ENCODE measurements at regions not wholly inside any gene's neighbourhood (a gene's known extent, or its start where the extent isn't known, plus 50 kb on each side); places are given as distances from the start of the nearest gene placed in this dataset.
A peak's percentile ranks its signal among the peaks of the same experiment; 100 is the strongest.
"Not testable (repeated sequence)": the region's sequence is repeated elsewhere in the genome, so short reads cannot be mapped to it uniquely, and the experiment has no call there.

DNA sequence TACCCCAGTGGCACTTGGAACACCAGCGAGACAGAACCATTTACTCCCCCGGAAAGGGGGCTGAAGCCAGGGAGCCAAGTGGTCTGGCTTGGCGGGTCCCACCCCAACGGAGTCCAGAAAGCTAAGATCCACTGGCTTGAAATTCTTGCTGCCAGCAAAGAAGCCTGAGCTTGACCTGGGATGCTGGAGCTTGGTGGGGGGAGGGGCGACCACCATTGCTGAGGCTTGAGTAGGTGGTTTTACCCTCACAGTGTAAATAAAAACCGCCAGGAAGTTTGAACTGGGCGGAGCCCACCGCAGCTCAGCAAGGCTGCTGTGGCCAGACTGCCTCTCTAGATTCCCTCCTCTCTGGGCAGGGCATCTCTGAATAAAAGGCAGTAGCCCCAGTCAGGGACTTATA, 62.8 kb downstream of the RPS24 start:
- DNase-seq (ENCODE audit: low read depth): not testable (repeated sequence)

DNA sequence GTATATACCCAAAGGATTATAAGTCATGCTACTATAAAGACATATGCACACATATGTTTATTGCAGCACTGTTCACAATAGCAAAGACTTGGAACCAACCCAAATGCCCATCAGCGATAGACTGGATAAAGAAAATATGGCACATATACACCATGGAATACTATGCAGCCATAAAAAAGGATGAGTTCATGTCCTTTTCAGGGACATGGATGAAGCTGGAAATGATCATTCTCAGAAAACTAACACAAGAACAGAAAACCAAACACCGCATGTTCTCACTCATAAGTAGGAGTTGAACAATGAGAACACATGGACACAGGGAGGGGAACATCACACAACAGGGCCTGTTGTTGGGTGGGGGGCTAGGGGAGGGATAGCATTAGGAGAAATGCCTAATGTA, 68.9 kb downstream of the RPS24 start:
- DNase-seq (ENCODE audit: low read depth): not testable (repeated sequence)

DNA sequence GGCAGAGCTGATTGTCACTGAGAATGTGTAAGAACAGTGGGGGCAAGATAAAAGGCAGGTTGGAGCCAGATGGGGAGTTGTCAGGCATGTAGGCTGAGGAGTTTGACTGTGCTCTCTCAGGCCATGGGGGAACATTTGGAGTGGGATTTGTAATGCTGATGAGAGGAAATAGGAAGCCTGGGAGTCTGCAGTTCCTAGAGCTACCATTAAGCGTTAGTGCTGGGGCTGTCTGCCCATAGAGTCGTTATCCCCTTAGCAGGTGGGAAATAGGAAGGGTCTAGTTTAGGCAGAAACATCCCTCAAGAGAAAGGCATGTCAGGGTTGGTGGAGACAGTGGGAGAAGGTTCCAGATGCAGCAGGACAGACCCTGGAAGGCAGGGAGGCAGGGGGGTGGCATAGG, 75.5 kb downstream of the RPS24 start:
- DNase-seq (ENCODE audit: low read depth): no peak

DNA sequence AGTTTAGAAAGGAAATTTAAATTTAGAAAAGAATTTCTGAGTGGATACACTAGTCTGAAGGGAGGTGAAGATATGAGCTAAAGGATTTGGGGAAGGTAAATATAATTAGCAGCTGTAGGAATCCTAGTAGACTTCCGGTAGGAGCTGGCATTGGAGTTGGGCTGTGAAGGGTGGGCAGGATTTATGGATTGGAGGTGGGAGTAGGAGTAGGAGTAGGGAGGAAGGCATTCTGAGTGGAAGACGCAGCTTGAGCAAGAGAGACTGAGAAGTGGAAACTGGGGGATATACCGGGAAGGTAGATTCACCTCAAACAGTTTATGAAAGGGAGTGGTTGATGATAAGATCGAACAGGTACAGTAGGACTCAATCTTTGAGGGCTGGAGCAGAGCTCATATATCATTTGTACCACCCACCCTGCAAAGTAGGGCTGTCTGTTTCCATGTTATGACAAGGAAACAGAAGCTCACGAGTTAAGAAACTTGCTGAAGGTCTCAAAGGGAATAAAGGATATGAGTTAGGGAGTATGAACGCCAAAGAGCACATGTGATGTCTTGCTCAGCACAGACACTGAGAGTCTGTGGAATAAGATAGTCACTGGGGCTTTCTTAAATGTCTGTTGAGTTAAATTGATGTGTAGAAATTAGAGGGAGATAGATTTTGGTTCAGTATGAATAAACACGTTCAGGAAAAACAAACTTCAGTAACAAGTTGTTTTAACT, 81.6 kb downstream of the RPS24 start:
- no peak for DNase-seq (ENCODE audit: low read depth)

DNA sequence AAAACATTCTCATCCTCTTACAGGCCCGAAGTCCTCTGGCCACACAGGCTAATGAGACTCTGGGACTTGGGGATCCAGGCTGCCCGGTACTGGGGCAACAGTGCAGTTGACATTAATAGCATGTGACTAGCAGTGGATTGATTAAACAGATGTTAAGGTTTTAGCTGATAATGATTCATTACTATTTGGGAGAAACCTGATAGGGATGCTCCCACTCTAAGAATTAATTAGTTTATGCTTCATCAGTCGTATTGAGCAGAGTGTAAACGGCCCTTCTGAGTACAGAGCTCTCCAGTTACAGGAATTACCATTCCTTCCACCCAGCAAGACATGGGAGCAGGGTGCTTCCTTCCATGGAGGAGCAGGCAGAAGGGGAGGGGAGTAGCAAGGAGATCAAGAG, 82.7 kb downstream of the RPS24 start:
- no peak for DNase-seq (ENCODE audit: low read depth)

DNA sequence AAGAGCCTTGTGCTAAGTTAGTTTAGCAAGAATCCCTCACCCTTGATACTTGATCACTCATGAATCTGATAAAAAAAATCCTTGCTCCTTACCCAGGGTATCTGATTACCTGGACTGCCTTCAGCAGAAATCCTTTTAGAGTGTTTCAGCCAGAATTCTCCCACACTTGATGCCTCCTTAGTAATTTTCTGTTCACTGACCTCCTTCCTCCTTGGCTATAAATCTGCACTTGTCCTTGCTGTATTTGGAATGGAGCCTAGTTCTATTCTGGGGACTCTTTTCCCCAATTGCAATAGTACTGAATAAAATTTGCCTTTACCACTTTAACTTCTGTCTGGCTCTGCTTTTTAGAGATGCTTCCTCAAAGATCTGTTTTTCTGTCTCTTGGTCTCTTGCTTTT, 84.9 kb downstream of the RPS24 start:
- DNase-seq (ENCODE audit: low read depth): no peak

DNA sequence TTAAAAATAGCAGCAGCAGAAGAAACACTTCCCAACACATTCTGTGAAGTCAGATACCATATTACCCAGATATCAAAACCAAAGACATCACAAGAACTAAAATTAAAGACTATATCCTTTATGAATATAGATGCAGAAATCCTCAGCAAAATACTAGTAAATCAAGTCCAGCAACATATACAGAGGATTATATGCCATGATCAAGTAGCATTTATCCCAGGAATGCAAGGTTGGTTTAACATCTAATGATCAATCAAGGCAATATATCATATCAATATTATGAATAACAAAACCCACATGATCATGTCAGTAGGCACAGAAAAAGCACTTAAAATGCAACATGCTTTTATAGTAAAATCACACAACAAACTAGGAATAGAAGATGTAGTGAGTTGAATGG, 88.1 kb downstream of the RPS24 start:
- DNase-seq (ENCODE audit: low read depth): no peak

DNA sequence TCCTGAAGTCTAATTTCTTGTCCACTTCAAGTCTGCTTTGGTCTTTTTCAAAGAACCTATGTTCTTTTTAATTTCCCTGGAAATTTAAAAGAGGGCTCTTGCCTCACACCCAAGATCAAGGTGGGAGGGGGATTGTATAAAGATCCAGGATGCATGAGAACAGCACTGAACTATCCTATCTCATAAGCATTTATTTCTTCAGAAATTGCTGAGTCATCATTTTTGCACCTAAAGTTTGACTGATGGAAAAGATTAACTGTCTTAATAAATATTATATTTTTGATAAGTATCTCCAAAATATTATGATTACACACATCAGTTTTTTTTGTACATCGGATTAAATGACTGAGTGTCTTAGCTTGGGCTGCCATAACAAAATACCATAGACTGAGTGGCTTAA, 90.5 kb downstream of the RPS24 start:
- DNase-seq (ENCODE audit: low read depth): no peak

DNA sequence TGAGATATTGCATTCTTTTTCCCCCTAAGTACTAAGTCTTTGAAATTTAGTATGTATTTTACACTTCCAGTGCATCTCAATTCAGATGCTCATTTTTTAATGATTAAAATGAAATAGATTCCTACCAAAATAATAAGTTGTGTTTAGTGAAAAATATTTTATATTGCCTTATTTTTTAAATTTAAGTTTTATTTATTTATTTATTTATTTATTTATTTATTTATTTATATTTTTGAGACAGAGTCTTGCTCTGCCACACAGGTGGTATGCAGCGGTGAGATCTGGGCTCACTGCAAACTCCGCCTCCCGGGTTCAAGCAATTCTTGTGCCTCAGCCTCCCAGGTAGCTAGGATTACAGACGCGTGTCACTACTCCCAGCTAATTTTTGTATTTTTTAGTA, 95.5 kb downstream of the RPS24 start:
- DNase-seq (ENCODE audit: low read depth): no peak

DNA sequence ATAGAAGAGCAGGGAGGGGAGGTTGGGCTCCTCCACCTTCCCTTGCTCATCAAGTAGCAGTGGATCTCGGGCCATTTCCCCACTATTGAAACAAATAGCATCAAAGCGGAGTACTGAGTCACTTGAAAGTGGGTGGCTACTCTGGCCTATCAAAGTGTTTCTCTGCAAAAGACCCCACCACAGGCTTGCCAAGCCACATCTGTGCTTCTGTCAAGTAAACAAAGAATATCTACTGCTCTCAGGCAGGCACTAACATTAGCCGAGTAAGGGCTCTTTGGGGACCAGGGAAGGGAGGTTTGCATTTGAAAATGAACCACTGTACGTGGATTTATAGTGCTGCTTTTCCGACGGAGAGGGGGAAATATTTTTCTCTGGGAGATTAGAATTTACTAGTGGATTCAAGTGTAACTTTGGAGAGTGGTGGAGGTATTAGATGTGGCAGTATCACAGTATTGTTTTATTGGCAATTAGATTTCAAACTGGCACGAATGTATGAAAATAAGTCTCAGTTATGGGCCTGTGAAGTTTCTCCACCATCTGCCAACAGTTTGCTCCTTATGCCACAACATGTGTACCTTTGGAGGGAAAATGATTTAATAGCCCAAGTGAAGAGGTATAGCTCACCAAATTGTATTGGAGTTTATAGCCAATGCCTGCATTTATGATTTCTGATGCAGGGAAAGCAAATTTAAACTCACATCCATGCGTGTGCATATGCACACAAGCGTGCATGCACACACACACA, 97.5 kb downstream of the RPS24 start:
- no peak for DNase-seq (ENCODE audit: low read depth)

DNA sequence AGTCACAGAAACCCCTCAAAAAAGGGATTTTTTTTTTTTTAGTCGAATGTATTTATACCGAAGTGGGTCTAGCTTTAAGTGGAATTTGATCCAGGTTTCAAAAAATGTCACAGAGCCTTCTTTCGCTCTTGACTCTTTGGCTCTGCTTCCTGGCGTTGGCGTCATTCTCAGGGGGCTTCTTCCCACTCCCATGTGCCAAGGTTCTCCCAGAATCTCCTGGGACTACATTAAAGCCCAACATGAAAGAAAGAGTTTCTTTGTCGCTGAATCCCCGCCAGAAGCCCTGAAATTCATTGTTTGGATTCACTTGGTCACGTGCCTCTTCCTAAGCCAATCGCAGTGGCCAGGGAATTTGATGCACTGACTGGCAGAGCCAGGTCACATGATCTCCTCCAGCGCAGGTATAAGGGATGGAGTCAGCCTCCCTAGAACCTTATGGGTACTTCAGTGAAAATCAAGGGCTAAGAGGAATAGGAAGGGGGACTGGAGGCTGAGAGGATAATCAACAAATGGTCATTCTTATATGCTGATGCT, 101.2 kb downstream of the RPS24 start:
- DNase-seq (ENCODE audit: low read depth): no peak

DNA sequence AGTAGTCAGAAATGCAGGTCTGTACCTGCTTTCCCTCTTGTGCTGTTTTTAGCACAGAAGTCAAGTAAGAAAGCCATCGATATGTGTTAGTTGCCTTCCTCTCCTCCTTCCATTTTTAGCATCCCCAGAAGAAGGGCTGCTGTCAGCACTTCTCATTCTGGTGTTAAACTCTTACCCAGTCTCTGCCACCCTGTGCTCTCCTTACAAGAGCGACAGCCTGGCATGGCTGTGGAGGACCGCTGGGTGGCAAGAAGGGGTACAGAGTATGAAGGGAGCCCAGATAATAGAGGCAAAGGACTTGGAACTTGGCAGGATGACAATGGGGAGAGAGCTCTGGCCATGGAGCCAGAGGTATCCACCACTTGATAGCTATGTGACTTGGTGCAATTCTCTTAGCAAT, 103.5 kb downstream of the RPS24 start:
- DNase-seq (ENCODE audit: low read depth): no peak

DNA sequence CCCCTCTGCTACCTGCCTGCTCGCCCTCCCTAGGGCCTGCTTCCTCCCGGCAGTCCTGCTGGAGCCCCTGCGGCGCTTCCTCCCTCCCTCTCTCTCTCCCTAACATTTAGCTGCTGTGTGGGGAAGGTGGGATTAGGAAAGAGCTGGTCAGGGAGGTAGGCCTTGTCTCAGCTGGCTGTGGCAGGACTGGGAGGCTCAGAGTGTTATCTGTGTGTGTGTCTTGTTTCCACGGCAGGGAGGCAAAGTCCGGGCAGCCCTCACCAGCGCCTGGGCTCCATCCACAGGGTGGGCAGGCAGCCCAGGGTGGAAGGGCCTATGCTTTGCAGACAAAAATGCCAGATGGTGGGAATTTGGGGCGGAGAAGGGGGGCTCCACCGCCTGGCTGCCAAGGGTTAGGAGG, 105.7 kb downstream of the RPS24 start:
- no peak for DNase-seq (ENCODE audit: low read depth)

DNA sequence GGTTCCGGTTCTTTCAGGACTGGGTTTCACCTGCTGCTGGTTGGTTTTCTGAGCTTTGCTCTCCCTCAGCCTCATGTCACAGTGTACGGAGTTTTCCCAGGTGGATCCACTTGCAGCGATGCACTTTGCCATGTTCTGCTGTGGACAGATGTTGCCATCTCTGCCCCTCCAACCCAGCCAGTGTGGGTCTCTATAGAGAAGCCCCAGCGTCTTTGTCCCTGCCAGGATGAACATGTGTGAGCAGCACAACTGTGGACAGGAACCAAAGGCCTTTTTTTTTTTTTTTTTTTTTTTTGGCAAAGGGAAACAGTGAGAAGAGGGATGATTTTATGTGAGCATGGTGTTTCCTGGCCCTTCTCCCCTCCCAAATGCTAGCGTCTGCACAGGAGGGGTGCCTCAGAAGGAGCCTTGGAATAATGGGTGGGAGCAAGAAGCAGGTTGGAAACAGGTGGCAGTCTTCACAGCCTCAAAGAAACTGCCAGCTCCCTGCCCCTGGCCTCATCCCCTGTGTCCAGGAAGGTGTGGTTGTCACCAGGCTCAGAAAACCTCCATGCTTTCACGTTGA, 106.5 kb downstream of the RPS24 start:
- DNase-seq (ENCODE audit: low read depth): no peak

DNA sequence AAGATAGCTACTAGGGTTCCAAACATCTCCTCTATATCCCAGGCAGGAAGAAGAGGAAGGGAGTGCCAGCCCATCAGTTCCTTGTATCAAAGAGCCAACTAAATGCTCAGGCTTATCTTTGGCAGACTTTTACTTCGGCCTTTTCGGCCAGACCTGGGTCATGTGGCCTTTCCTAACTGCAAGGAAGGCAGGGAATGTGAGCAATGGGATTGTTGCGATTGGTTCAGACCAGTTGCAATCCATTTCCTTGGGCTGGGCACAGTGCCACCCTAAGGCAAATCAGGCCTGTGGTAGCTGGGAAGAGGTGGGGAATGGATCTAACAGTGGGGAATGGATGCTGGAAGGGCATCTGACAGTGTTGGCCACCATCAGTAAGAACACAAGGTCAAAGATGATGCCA, 109.9 kb downstream of the RPS24 start:
- DNase-seq (ENCODE audit: low read depth): no peak

DNA sequence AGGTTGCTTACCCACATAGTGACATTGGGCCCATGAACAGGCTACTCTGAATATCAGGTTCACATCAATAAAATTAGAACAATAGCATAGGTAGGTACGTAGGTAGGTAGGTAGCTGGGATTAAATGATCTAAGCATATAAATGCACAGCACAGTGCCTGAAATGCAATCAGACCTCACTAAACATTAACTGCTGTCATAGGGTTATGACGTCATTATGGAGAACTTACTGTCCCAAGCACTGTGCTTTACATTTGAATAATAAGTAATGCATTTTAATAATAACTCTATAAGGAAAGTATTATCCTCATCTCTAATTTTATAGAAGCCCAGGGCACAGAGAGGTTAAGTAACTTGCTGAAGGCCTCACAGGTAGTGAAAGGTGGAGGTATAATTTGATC, 112.5 kb downstream of the RPS24 start:
- no peak for DNase-seq (ENCODE audit: low read depth)

DNA sequence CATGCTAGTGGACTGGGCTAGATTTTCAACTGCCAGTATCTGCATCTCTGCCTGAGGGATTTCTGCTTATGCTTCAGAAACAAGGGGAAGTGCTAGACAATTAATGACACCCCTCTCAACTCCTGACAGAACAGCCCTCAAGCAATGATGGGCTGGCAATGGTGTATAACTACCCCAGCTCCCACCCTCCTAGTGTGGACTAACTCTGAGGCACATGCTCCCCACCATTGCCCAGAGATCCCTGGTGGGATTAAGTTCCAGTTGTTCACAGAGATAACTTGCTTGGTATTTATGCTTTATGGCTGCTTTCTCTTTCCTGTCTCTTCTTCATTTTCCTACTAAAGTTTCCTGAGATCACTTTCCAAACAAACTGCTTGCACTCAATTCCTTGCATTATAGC, 113.5 kb downstream of the RPS24 start:
- no peak for DNase-seq (ENCODE audit: low read depth)

DNA sequence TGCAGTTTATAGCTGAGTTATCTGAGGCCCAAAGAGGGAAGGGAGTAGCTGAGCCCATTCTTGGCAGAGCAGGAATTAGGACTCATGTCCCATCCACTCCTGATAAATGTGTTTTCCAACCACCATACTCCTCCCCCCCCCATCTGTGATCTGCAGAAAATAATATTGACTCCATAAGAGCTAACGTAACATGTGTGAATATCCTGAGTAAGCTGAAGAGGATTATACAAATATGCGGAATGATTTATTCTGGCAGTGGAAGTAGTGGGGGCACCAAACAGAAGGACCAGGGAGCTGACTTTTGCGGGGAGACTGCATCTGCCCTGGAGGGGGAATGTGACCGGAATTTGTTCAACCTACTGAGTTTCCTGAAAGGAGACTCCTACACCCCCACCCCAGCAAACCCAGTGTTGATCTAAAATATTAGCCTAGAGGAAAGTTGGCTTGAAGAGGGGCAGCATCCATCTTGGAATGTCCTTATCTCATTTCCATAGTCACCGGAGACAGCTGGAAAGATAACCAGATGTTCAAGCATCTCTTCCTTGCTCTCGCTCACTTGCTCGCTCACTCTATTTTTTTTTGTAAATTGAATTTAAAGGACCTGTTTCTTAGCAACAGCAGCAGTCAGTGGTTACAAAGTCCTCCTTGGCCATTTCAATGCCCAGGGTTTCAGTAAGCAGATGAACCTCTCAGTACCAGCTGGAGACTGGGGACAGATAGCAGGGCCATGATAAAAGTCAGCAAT, 114.7 kb downstream of the RPS24 start:
- DNase-seq (ENCODE audit: low read depth): no peak

DNA sequence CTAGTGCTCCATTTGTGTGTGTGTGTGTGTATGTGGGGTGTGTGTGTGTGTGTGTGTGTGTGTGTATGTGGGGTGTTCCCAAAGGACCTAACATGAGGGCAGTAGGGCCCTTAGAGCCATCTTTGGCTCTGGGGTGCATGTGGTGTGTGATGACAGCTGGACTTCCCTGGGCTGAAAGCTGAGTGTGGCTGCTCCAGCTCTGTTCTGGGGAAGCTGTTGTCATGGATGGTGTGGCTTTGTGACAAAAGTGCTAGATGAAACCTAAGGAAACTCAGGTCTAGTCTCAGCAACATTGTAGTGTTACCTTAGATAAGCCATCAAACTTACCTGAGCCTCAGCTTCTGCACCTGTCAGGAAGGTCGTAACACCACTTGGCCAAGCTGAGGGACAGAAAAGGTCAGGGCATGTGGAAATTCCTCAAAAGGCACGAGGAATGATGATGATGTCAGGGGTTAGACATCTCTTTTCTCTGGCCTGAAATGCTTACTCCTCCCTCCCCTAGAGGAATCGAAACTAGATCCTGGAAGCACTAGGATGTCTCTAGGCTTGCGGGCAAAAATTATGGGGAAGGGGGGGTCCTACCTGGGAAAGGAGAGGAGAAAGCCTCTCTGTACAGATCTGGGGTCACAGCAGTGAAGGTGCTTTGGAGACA, 115.4 kb downstream of the RPS24 start:
- DNase-seq (ENCODE audit: low read depth): peak; percentile 4

DNA sequence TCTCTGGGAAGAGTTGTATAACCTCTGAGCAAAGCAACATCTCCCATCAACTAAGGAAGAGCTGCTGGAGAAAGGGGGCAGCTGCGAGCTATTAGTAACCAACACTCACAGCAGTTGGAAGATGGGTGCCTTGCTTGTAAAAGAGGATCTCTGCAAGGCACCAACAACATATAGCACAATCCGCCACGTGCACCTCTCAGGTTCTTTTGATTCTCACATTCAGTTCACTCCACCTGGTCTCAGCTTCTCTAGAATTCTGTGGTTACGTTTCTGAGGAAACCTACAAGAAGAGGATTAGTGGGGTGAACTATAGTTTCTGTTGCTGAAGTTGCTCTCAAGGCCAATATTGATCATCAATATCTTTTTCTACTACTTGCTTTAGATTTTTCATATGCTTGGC, 117.1 kb downstream of the RPS24 start:
- DNase-seq (ENCODE audit: low read depth): no peak

DNA sequence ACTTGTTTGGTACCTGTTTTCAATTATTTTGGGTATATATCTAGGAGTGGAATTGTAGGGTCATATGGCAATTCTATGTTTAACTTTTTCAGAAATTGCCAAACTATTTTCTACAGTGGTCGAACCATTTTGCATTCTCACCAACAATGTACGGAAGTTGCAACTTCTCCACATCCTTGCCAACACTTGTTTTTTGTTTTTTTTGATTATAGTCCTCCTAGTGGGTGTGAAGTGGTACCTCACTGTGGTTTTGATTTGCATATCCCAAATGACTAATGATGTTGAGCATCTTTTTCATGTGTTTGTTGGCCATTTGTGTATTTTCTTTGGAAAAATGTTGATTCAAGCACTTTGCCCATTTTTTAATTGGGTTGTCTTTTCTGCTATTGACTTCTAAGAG, 122.1 kb downstream of the RPS24 start:
- no peak for DNase-seq (ENCODE audit: low read depth)

DNA sequence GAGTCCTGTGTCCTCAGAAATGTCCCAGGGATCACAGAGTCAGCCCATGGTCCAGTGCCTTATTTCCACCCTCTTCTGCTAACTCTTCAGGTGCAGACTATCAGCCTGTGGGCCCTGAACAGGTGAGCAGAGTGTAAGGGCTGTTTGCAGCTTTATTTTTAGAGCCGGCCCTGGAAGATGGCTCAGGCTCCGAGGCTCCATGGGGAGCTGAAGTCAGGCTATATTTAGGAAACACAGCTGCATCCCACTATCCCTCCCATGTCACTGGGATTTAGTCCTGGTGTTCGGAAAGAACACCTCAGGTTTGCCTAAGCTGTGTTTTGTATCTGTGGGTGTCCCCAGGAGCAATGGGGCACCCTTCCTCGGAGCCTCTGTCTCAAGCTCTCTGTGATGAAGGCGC, 126.9 kb downstream of the RPS24 start:
- no peak for DNase-seq (ENCODE audit: low read depth)

Measured in iris pigment epithelial cell (primary cell).